ENCODE measurements at regions not wholly inside any gene's neighbourhood (a gene's known extent, or its start where the extent isn't known, plus 50 kb on each side); places are given as distances from the start of the nearest gene placed in this dataset.

- Histone ChIP-seq H3K4me1 (ENCODE audit: insufficient read depth) (peaks cover 3% of the 10 kb centered on the region), H3K9me2 (replicated peaks; ENCODE audit: insufficient read depth) (no peaks in the 10 kb centered on the region), H3K36me3 (replicated peaks; ENCODE audit: insufficient read depth, low read depth) (no peaks in the 10 kb centered on the region), H3K79me2 (no peaks in the 10 kb centered on the region), H4K20me1 (ENCODE audit: insufficient read depth, poor library complexity, severe bottlenecking) (no peaks in the 10 kb centered on the region), H2AFZ (no peak overlapping the region), H3K27me3 (peaks cover 4% of the 10 kb centered on the region), H3K4me3 (no peak overlapping the region), H3K27ac (peak overlapping the region; percentile 34), H3K9me3 (ENCODE audit: low read depth) (no peaks in the 10 kb centered on the region), H3K4me2 (no peak overlapping the region)
- no peak for DNase-seq (ENCODE audit: low spot score)
- WGBS (ENCODE audit: low lambda C conversion rate, missing lambda C conversion rate): 75% methylated on average over 10 of the region's 10 CpGs
- TF ChIP-seq EZH2 (IDR thresholded peaks at IDR 0.05; ENCODE audit: borderline replicate concordance): no peak
- no peak for TF ChIP-seq EZH2phosphoT487 (IDR thresholded peaks at IDR 0.05; ENCODE audit: low read depth, severe bottlenecking, unreplicated experiment)
- no peak for TF ChIP-seq CTCF (IDR thresholded peaks at IDR 0.05; ENCODE audit: poor library complexity)
Observed at GRCh38 chr11:121696931-121697670, 244.3 kb upstream of the SORL1-AS1 start.

GRCh38 chr11:121696177-121696871 lies 243.6 kb upstream of the SORL1-AS1 start:
- WGBS (ENCODE audit: low lambda C conversion rate, missing lambda C conversion rate): 55% methylated on average over 20 of the region's 20 CpGs
- no peaks in the 10 kb centered on the region for H4K20me1 ChIP-seq (ENCODE audit: insufficient read depth, poor library complexity, severe bottlenecking)
- TF ChIP-seq EZH2 (IDR thresholded peaks at IDR 0.05; ENCODE audit: borderline replicate concordance) (no peak), CTCF (IDR thresholded peaks at IDR 0.05; ENCODE audit: poor library complexity) (no peak), EZH2phosphoT487 (IDR thresholded peaks at IDR 0.05; ENCODE audit: low read depth, severe bottlenecking, unreplicated experiment) (no peak)
- no peaks in the 10 kb centered on the region for H3K79me2 ChIP-seq
- H3K9me3 ChIP-seq (ENCODE audit: low read depth): no peaks in the 10 kb centered on the region
- no peaks in the 10 kb centered on the region for H3K9me2 ChIP-seq (replicated peaks; ENCODE audit: insufficient read depth)
- H3K4me3 ChIP-seq: no peak overlapping the region
- H3K4me2 ChIP-seq: no peak overlapping the region
- H3K4me1 ChIP-seq (ENCODE audit: insufficient read depth): peaks cover 3% of the 10 kb centered on the region
- H3K27ac ChIP-seq: peak overlapping the region; percentile 34
- no peaks in the 10 kb centered on the region for H3K36me3 ChIP-seq (replicated peaks; ENCODE audit: insufficient read depth, low read depth)
- peaks cover 4% of the 10 kb centered on the region for H3K27me3 ChIP-seq
- no peak overlapping the region for H2AFZ ChIP-seq
- no peak for DNase-seq (ENCODE audit: low spot score)

GRCh38 chr11:121692236-121692635 lies 239.5 kb upstream of the SORL1-AS1 start:
- no peak for TF ChIP-seq EZH2 (IDR thresholded peaks at IDR 0.05; ENCODE audit: borderline replicate concordance)
- TF ChIP-seq CTCF (IDR thresholded peaks at IDR 0.05; ENCODE audit: poor library complexity): no peak
- no peak for TF ChIP-seq EZH2phosphoT487 (IDR thresholded peaks at IDR 0.05; ENCODE audit: low read depth, severe bottlenecking, unreplicated experiment)
- 96% methylated on average over 1 of the region's 1 CpG for WGBS (ENCODE audit: low lambda C conversion rate, missing lambda C conversion rate)
- no peak overlapping the region for H2AFZ ChIP-seq

More at GRCh38 chr11:121692236-121692635, 239.5 kb upstream of the SORL1-AS1 start:
- no peak overlapping the region for H3K4me2 ChIP-seq
- H3K27ac ChIP-seq: no peak overlapping the region
- no peaks in the 10 kb centered on the region for H3K9me3 ChIP-seq (ENCODE audit: low read depth)
- peaks cover 15% of the 10 kb centered on the region for H3K4me1 ChIP-seq (ENCODE audit: insufficient read depth)
- no peaks in the 10 kb centered on the region for H3K27me3 ChIP-seq
- no peaks in the 10 kb centered on the region for H3K36me3 ChIP-seq (replicated peaks; ENCODE audit: insufficient read depth, low read depth)
- H4K20me1 ChIP-seq (ENCODE audit: insufficient read depth, poor library complexity, severe bottlenecking): no peaks in the 10 kb centered on the region
- no peaks in the 10 kb centered on the region for H3K79me2 ChIP-seq
- no peaks in the 10 kb centered on the region for H3K9me2 ChIP-seq (replicated peaks; ENCODE audit: insufficient read depth)
- DNase-seq (ENCODE audit: low spot score): no peak
- H3K4me3 ChIP-seq: no peak overlapping the region

All from hepatocyte (in vitro differentiated cells).